ENCODE measurements at regions not wholly inside any gene's neighbourhood (a gene's known extent, or its start where the extent isn't known, plus 50 kb on each side); places are given as distances from the start of the nearest gene placed in this dataset.

DNA sequence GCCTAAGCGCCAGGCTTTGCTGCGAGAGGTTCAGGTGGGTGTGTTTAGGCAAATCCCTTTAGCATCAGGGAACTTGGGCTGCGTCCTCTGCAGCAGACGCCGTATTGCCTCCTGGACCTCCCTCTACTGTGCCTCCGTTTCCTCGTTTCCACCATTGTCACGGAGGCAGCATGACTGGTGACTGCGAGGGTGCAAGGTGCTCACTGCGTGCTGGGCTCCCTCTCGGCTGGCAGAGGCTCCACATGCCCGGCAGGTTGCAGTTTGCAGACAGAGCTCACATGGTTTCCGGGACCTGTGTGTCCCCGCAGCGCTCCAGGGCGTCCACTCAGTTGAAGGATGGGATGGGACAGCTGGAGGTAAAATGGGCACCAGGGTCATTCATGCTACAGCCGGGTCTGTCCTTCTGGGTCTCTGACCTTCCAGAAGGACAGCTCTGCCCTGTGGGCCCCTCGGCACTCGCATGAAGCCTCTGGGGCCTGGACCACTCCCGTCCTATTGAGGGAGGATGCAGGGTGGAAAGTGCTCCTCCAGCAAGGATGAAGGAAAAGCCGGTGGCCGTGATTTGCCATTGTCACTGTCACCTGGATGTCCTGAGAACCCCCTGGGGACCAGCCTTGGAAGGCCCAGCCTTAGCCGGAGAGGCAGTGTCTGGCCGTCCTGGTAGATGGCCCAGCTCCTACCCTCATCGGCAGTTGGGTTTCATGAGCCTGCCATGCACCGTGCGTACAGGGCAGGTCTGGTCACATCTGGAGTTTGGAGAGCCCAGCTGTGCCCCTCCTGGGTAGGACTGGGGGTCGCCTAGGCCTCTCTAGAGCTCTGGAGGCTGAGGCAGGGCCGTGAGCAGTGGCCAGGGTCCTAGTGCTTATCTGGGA is 146.5 kb downstream of the KIF26A start:
- no peak overlapping the region for H3K27ac ChIP-seq (ENCODE audit: control insufficient read depth, insufficient read depth, low read length)
- H3K4me2 ChIP-seq (ENCODE audit: control insufficient read depth, extremely low read depth, insufficient read depth, low read depth, low read length) = no peak overlapping the region
- no peak for TF ChIP-seq EZH2 (IDR thresholded peaks at IDR 0.05; ENCODE audit: low read length)
- TF ChIP-seq, protein P1, sequence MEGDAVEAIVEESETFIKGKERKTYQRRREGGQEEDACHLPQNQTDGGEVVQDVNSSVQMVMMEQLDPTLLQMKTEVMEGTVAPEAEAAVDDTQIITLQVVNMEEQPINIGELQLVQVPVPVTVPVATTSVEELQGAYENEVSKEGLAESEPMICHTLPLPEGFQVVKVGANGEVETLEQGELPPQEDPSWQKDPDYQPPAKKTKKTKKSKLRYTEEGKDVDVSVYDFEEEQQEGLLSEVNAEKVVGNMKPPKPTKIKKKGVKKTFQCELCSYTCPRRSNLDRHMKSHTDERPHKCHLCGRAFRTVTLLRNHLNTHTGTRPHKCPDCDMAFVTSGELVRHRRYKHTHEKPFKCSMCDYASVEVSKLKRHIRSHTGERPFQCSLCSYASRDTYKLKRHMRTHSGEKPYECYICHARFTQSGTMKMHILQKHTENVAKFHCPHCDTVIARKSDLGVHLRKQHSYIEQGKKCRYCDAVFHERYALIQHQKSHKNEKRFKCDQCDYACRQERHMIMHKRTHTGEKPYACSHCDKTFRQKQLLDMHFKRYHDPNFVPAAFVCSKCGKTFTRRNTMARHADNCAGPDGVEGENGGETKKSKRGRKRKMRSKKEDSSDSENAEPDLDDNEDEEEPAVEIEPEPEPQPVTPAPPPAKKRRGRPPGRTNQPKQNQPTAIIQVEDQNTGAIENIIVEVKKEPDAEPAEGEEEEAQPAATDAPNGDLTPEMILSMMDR (optimal IDR thresholded peaks at IDR 0.05 in 1 of 3, IDR thresholded peaks at IDR 0.05 in 1 of 3, conservative IDR thresholded peaks at IDR 0.05 in 1 of 3; ENCODE audit: extremely low read depth in 1 of 3, insufficient read depth in 2 of 3, low read length in 3 of 3) = no peak
- no peaks in the 10 kb centered on the region for H4K20me1 ChIP-seq (ENCODE audit: control insufficient read depth, extremely low read depth, insufficient read depth, low read length)
- H3K9me3 ChIP-seq (ENCODE audit: control insufficient read depth, low read depth, low read length) = peaks cover 8% of the 10 kb centered on the region
- no peaks in the 10 kb centered on the region for H3K79me2 ChIP-seq (ENCODE audit: control insufficient read depth, insufficient read depth, low read length)
- no peak overlapping the region for H3K9ac ChIP-seq (ENCODE audit: control insufficient read depth, extremely low read depth, insufficient read depth, low read length)
- dilution Hi-C loops (cut with MboI; ENCODE audit: extremely low pct_ligation_motif_present, low sequenced_read_pairs) = no loop called here
- no peaks in the 10 kb centered on the region for H3K4me1 ChIP-seq (ENCODE audit: control insufficient read depth, extremely low read depth, insufficient read depth, low read length)
- no peaks in the 10 kb centered on the region for H3K9me1 ChIP-seq (ENCODE audit: control insufficient read depth, extremely low read depth, insufficient read depth, low read length)
- H3K4me3 ChIP-seq (ENCODE audit: control insufficient read depth in 2 of 3, extremely low read depth in 1 of 3, insufficient read depth in 2 of 3, low read depth in 1 of 3, low read length in 3 of 3) = no peak overlapping the region
- FAIRE-seq (no peak), DNase-seq (ENCODE audit: low read depth, low spot score) (no peak)
- H3K36me3 ChIP-seq (ENCODE audit: control insufficient read depth in 2 of 2, extremely low read depth in 1 of 2, insufficient read depth in 2 of 2, low read length in 2 of 2) = no peaks in the 10 kb centered on the region
- peaks cover 6% of the 10 kb centered on the region for H3K27me3 ChIP-seq (ENCODE audit: control insufficient read depth, extremely low read depth, insufficient read depth, low read length)
- H2AFZ ChIP-seq (ENCODE audit: control insufficient read depth, low read length) = no peak overlapping the region

DNA sequence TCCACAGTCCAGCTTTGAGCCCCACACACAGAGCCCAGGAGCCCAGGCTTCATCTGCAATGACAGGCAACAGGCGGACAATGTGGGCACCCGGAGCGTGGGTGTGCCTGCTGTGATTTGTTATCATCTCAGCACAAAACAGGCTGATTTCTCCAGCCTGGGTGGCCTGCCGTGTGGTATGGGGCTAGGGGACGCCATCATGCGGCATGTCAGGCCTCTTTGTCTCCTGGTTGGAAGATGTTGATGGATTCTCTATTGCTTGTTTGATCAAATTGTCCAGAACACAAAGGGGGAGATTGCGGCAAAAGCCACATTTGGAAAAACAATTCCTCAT is 147.1 kb downstream of the KIF26A start:
- no peaks in the 10 kb centered on the region for H3K36me3 ChIP-seq (ENCODE audit: control insufficient read depth in 2 of 2, extremely low read depth in 1 of 2, insufficient read depth in 2 of 2, low read length in 2 of 2)
- H3K27me3 ChIP-seq (ENCODE audit: control insufficient read depth, extremely low read depth, insufficient read depth, low read length) = peaks cover 3% of the 10 kb centered on the region
- no peak overlapping the region for H3K9ac ChIP-seq (ENCODE audit: control insufficient read depth, extremely low read depth, insufficient read depth, low read length)
- H3K4me1 ChIP-seq (ENCODE audit: control insufficient read depth, extremely low read depth, insufficient read depth, low read length) = no peaks in the 10 kb centered on the region
- FAIRE-seq (no peak), DNase-seq (ENCODE audit: low read depth, low spot score) (no peak)
- H3K4me2 ChIP-seq (ENCODE audit: control insufficient read depth, extremely low read depth, insufficient read depth, low read depth, low read length) = no peak overlapping the region
- H3K9me1 ChIP-seq (ENCODE audit: control insufficient read depth, extremely low read depth, insufficient read depth, low read length) = no peaks in the 10 kb centered on the region
- H3K79me2 ChIP-seq (ENCODE audit: control insufficient read depth, insufficient read depth, low read length) = no peaks in the 10 kb centered on the region
- TF ChIP-seq, protein P1 (optimal IDR thresholded peaks at IDR 0.05 in 1 of 3, IDR thresholded peaks at IDR 0.05 in 1 of 3, conservative IDR thresholded peaks at IDR 0.05 in 1 of 3; ENCODE audit: extremely low read depth in 1 of 3, insufficient read depth in 2 of 3, low read length in 3 of 3) = no peak
- TF ChIP-seq EZH2 (IDR thresholded peaks at IDR 0.05; ENCODE audit: low read length) = no peak
- no peaks in the 10 kb centered on the region for H4K20me1 ChIP-seq (ENCODE audit: control insufficient read depth, extremely low read depth, insufficient read depth, low read length)
- no peak overlapping the region for H3K27ac ChIP-seq (ENCODE audit: control insufficient read depth, insufficient read depth, low read length)
- dilution Hi-C loops (cut with MboI; ENCODE audit: extremely low pct_ligation_motif_present, low sequenced_read_pairs) = no loop called here
- no peak overlapping the region for H2AFZ ChIP-seq (ENCODE audit: control insufficient read depth, low read length)
- H3K4me3 ChIP-seq (ENCODE audit: control insufficient read depth in 2 of 3, extremely low read depth in 1 of 3, insufficient read depth in 2 of 3, low read depth in 1 of 3, low read length in 3 of 3) = no peak overlapping the region
- H3K9me3 ChIP-seq (ENCODE audit: control insufficient read depth, low read depth, low read length) = peaks cover 8% of the 10 kb centered on the region
